ENCODE measurements at regions not wholly inside any gene's neighbourhood (a gene's known extent, or its start where the extent isn't known, plus 50 kb on each side); places are given as distances from the start of the nearest gene placed in this dataset.

GRCh38 chr16:85227084-85227945 is 115.0 kb upstream of the CIBAR2 start:
- Histone ChIP-seq H3K27me3 (ENCODE audit: control insufficient read depth, insufficient read depth, low read length) (no peaks in the 10 kb centered on the region), H3K4me3 (ENCODE audit: low read length) (no peak overlapping the region), H3K36me3 (ENCODE audit: control insufficient read depth, insufficient read depth, low read length) (no peaks in the 10 kb centered on the region), H3K27ac (ENCODE audit: low read length) (no peak overlapping the region), H3K4me1 (ENCODE audit: control insufficient read depth, insufficient read depth, low read length) (no peaks in the 10 kb centered on the region), H3K9me3 (ENCODE audit: control insufficient read depth, insufficient read depth, low read length) (no peaks in the 10 kb centered on the region)
- no peaks in the 10 kb centered on the region for H3K36me3 Mint-ChIP-seq
- no peak for ATAC-seq
- 55% methylated on average over 16 of the region's 16 CpGs for WGBS (ENCODE audit: insufficient coverage)
- intact Hi-C loops (cut with micrococcal nuclease), result no loop called here
- DNase-seq, result no peak
- peaks cover 0 to 9% of the 10 kb centered on the region in 2 donors for H3K27me3 Mint-ChIP-seq (ENCODE audit: low read depth in 2 of 2)
- H3K9me3 Mint-ChIP-seq, result no peaks in the 10 kb centered on the region
- no peak overlapping the region for H3K4me3 Mint-ChIP-seq
- H3K27ac Mint-ChIP-seq, result no peak overlapping the region
- no peak for TF ChIP-seq CTCF (IDR thresholded peaks at IDR 0.05)
- H3K4me1 Mint-ChIP-seq, result peaks cover 0 to 6% of the 10 kb centered on the region in 2 donors

- TF ChIP-seq CTCF (IDR thresholded peaks at IDR 0.05), result no peak
- no peaks in the 10 kb centered on the region for H3K4me1 ChIP-seq (ENCODE audit: control insufficient read depth, insufficient read depth, low read length)
- WGBS (ENCODE audit: insufficient coverage), result 88% methylated on average over 26 of the region's 26 CpGs
- H3K4me3 ChIP-seq (ENCODE audit: low read length), result no peak overlapping the region
- no peaks in the 10 kb centered on the region for H3K27me3 ChIP-seq (ENCODE audit: control insufficient read depth, insufficient read depth, low read length)
- H3K9me3 ChIP-seq (ENCODE audit: control insufficient read depth, insufficient read depth, low read length), result no peaks in the 10 kb centered on the region
- no peak overlapping the region for H3K4me3 Mint-ChIP-seq
- H3K36me3 ChIP-seq (ENCODE audit: control insufficient read depth, insufficient read depth, low read length), result no peaks in the 10 kb centered on the region
- peaks cover 0 to 8% of the 10 kb centered on the region in 2 donors for H3K4me1 Mint-ChIP-seq
- ATAC-seq (no peak), DNase-seq (no peak)
- no peak overlapping the region for H3K27ac Mint-ChIP-seq
- no peaks in the 10 kb centered on the region for H3K9me3 Mint-ChIP-seq
- peaks cover 0 to 10% of the 10 kb centered on the region in 2 donors for H3K27me3 Mint-ChIP-seq (ENCODE audit: low read depth in 2 of 2)
- no peak overlapping the region for H3K27ac ChIP-seq (ENCODE audit: low read length)
- no peaks in the 10 kb centered on the region for H3K36me3 Mint-ChIP-seq
- intact Hi-C loops (cut with micrococcal nuclease), result no loop called here
Observed at GRCh38 chr16:85227946-85228862, 115.9 kb upstream of the CIBAR2 start.

GRCh38 chr16:85228970-85229430 is 116.7 kb upstream of the CIBAR2 start:
- no peak overlapping the region for H3K27ac ChIP-seq (ENCODE audit: low read length)
- Mint-ChIP-seq H3K4me3 (no peak overlapping the region), H3K27ac (no peak overlapping the region), H3K36me3 (no peaks in the 10 kb centered on the region), H3K9me3 (no peaks in the 10 kb centered on the region), H3K27me3 (ENCODE audit: low read depth in 2 of 2) (peaks cover 0 to 13% of the 10 kb centered on the region in 2 donors), H3K4me1 (peaks cover 0 to 12% of the 10 kb centered on the region in 2 donors)
- H3K27me3 ChIP-seq (ENCODE audit: control insufficient read depth, insufficient read depth, low read length), result no peaks in the 10 kb centered on the region
- no peaks in the 10 kb centered on the region for H3K4me1 ChIP-seq (ENCODE audit: control insufficient read depth, insufficient read depth, low read length)
- ATAC-seq (no peak), DNase-seq (no peak)
- WGBS (ENCODE audit: insufficient coverage), result 74% methylated on average over 24 of the region's 24 CpGs
- no peaks in the 10 kb centered on the region for H3K36me3 ChIP-seq (ENCODE audit: control insufficient read depth, insufficient read depth, low read length)
- intact Hi-C loops (cut with micrococcal nuclease), result no loop called here
- no peaks in the 10 kb centered on the region for H3K9me3 ChIP-seq (ENCODE audit: control insufficient read depth, insufficient read depth, low read length)
- TF ChIP-seq CTCF (IDR thresholded peaks at IDR 0.05), result no peak
- H3K4me3 ChIP-seq (ENCODE audit: low read length), result no peak overlapping the region
